Activated naive CD8-positive, alpha-beta T cell (primary cell): ENCODE measurements at regions not wholly inside any gene's neighbourhood (a gene's known extent, or its start where the extent isn't known, plus 50 kb on each side); places are given as distances from the start of the nearest gene placed in this dataset.

ENCODE experiments used
- H3K27ac Mint-ChIP-seq: one replicate; pipeline ENCODE4 v1.8.0; 2021; ENCODE audit warnings: mixed read lengths
- H3K27me3 Mint-ChIP-seq: one replicate; pipeline ENCODE4 v1.8.0; 2021; ENCODE audit warnings: mixed read lengths
- H3K36me3 Mint-ChIP-seq: one replicate; pipeline ENCODE4 v1.8.0; 2021; ENCODE audit warnings: mixed read lengths
- H3K4me1 Mint-ChIP-seq: one replicate; pipeline ENCODE4 v1.8.0; 2021; ENCODE audit warnings: low read depth, mixed read lengths
- H3K4me3 Mint-ChIP-seq: one replicate; pipeline ENCODE4 v1.8.0; 2021; ENCODE audit warnings: mild to moderate bottlenecking, mixed read lengths
- H3K9me3 Mint-ChIP-seq: one replicate; pipeline ENCODE4 v1.8.0; 2021; ENCODE audit warnings: low read depth, mixed read lengths

GRCh38 chr6:170178561-170179477, 112.1 kb downstream of the DLL1 start:
- no peaks in the 10 kb centered on the region for H3K36me3 Mint-ChIP-seq
- no peak overlapping the region for H3K27ac Mint-ChIP-seq
- no peaks in the 10 kb centered on the region for H3K27me3 Mint-ChIP-seq
- H3K9me3 Mint-ChIP-seq: peaks cover 5% of the 10 kb centered on the region
- peaks cover 7% of the 10 kb centered on the region for H3K4me1 Mint-ChIP-seq
- H3K4me3 Mint-ChIP-seq: no peak overlapping the region

GRCh38 chr6:170177772-170178560, 112.9 kb downstream of the DLL1 start:
- peaks cover 7% of the 10 kb centered on the region for H3K4me1 Mint-ChIP-seq
- no peak overlapping the region for H3K27ac Mint-ChIP-seq
- H3K36me3 Mint-ChIP-seq: no peaks in the 10 kb centered on the region
- no peaks in the 10 kb centered on the region for H3K9me3 Mint-ChIP-seq
- no peak overlapping the region for H3K4me3 Mint-ChIP-seq
- H3K27me3 Mint-ChIP-seq: no peaks in the 10 kb centered on the region

DNA sequence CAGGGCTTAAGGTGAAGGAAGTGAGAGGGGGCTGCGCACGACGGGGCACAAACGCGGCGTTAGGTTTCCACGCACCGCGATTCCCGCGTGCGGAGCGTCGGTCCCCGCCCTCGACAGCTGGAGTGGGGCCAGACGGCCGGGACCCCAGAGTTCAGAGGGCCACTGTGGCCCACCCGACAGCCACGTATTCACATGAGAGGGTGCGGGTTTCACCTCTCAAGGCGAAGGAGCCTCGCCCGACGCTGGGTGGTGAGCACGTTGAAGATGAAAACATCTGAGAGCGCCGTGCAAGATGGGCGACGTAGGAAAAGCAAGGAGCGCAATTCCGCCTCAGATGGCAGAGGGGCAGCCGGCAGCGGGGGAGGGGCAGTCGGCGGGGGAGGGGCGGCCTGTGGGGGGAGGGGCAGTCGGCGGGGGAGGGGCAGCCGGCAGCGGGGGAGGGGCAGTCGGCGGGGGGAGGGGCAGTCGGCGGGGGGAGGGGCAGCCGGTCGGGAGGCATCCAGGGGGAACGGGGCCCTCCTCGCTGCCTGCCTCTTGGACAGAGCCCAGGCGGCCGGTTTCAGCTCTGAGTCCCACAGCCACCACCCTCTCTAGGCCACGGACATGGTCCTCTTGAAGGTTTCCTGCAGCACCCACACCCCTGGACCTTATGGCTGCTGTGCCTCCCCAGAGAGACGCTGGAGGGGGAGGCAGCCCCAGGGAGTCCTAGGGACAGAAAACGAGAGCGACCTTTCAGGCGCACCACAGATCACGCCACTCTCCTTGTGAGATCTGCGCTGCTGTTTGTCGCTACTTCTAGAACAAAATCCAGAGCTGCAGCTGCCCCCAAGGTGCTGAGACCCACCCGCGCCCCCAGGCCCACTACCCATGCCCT, 113.7 kb downstream of the DLL1 start:
- Mint-ChIP-seq H3K4me1 (peaks cover 5% of the 10 kb centered on the region), H3K4me3 (peak overlapping the region; percentile 23), H3K27me3 (no peaks in the 10 kb centered on the region), H3K36me3 (no peaks in the 10 kb centered on the region), H3K9me3 (no peaks in the 10 kb centered on the region), H3K27ac (peak overlapping the region; percentile 82)

DNA sequence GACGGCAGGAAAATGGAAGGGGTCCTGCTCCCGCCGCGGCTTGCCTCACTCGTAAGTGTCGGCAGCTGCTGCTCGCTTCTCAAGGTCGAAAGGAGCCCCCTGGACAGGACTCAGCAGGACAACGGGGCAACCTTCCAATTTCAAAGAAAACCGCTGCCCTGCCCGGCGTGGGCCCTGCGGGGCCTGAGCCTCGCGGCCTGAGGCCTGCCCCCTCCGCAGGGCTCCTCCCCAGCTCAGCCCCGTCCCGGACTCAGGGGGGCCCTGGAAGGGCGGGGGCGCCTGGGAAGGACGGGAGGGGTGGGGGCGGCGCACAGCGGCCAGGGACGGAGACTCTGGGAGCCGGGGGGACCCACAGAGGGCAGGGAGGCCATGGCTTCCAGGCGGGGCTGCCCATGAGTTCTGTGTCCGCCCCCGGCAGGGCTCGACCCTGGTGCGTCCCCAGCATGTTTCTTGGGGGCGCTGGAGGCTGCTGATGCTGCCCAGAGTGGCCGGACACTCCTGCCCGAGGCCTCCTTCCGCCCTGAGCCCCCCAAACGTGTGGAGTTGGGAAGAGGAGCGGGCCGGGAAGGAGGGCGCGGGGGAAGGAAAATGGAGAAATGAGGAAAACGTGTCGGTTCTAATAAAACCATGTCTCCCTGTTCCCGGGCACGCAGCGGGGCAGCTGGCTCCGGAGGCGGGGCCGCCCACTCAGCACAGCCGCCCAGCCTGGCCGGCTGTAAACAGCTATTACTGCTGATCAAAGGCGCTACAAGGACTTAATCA, 114.6 kb downstream of the DLL1 start:
- H3K4me1 Mint-ChIP-seq: peaks cover 2% of the 10 kb centered on the region
- H3K27ac Mint-ChIP-seq: no peak overlapping the region
- H3K4me3 Mint-ChIP-seq: no peak overlapping the region
- H3K27me3 Mint-ChIP-seq: no peaks in the 10 kb centered on the region
- H3K9me3 Mint-ChIP-seq: no peaks in the 10 kb centered on the region
- no peaks in the 10 kb centered on the region for H3K36me3 Mint-ChIP-seq

- Mint-ChIP-seq H3K27me3 (no peaks in the 10 kb centered on the region), H3K27ac (no peak overlapping the region), H3K4me1 (peaks cover 2% of the 10 kb centered on the region), H3K36me3 (peaks cover 2% of the 10 kb centered on the region), H3K4me3 (no peak overlapping the region), H3K9me3 (no peaks in the 10 kb centered on the region)
Observed at GRCh38 chr6:170175644-170176135, 115.2 kb downstream of the DLL1 start.

DNA sequence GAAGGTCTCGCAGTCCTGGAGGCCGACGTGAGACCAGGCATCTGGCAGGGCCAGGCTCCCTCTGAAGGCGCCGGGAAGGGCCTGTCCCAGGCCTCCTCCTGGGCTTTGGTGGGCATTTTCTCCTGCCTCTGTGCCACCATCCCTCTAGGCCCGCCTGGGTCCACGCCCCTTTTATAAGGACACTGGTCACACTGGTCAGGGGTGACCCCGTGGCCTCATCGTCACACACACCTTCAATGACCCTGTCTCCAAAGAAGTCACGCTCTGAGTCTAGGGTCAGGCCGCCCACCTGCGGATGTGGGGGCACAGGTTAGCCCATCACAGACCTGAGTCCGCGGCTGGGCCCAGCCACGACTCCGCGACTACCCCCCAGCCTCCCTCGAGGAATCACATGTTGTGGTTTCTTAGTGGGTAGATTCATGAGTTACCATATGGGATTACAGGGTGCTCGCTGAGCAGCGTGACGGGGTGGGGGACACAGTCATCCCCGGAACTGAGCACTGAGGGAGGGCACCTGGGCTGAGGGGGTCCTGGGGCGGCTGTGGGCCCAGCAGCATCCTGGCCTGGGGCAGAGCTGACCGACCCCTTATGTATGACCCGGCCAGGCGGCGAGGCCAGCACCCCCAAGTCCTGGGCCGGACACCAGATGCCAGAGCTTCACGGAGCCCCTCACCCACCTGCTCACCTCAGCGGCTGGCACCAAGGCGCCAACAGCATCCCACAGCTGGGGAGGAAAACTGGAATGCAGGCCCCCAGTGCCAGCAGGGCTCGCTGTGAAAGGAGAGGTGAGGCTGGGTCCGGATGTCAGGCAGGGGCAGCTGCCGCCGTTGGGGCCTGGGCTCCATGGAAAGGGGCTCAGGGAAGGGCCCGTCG, 115.9 kb downstream of the DLL1 start:
- Mint-ChIP-seq H3K9me3 (no peaks in the 10 kb centered on the region), H3K4me3 (no peak overlapping the region), H3K36me3 (peaks cover 2% of the 10 kb centered on the region), H3K27me3 (no peaks in the 10 kb centered on the region), H3K27ac (no peak overlapping the region), H3K4me1 (peaks cover 2% of the 10 kb centered on the region)

DNA sequence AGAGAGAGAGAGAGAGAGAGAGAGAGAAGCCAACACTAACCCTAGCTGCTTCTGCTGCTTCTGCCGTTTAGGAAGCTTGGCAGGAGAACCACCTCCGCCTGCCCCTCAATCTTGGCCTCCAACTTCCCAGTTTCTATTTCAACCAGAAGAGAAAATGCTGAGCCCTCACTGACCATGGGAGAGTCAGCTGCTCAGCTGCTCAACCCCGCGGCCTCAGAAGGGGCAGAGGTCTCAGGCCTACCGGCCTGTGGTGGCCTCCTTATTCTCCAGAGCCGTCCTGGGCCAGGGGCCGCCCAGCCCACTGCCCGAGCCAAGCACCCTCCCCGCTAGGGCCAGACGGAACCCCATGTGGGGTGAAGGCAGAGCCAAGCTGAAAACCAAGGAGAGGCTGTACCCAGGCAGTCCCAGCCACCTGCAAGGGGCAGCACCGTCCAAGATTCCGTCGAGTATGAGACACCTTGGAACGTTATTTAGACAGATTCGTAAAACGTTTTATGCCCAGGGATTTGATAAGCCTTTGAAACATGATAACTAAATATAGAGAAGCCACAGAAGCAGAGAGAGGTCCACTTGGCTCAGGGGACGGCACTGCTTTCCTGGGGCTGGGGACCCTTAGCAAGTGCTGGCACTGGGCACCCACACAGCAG, 116.6 kb downstream of the DLL1 start:
- no peaks in the 10 kb centered on the region for H3K27me3 Mint-ChIP-seq
- peaks cover 2% of the 10 kb centered on the region for H3K4me1 Mint-ChIP-seq
- H3K36me3 Mint-ChIP-seq: peaks cover 2% of the 10 kb centered on the region
- no peaks in the 10 kb centered on the region for H3K9me3 Mint-ChIP-seq
- no peak overlapping the region for H3K27ac Mint-ChIP-seq
- H3K4me3 Mint-ChIP-seq: no peak overlapping the region

- no peaks in the 10 kb centered on the region for H3K9me3 Mint-ChIP-seq
- no peaks in the 10 kb centered on the region for H3K27me3 Mint-ChIP-seq
- H3K27ac Mint-ChIP-seq: no peak overlapping the region
- peaks cover 2% of the 10 kb centered on the region for H3K36me3 Mint-ChIP-seq
- H3K4me3 Mint-ChIP-seq: no peak overlapping the region
- H3K4me1 Mint-ChIP-seq: peaks cover 2% of the 10 kb centered on the region
Observed at GRCh38 chr6:170173335-170173881, 117.5 kb downstream of the DLL1 start.

- Mint-ChIP-seq H3K27me3 (no peaks in the 10 kb centered on the region), H3K27ac (no peak overlapping the region), H3K9me3 (no peaks in the 10 kb centered on the region), H3K4me1 (peaks cover 2% of the 10 kb centered on the region), H3K36me3 (peaks cover 2% of the 10 kb centered on the region), H3K4me3 (no peak overlapping the region)
Observed at GRCh38 chr6:170172825-170173256, 118.0 kb downstream of the DLL1 start.

GRCh38 chr6:170172392-170172791, 118.5 kb downstream of the DLL1 start:
- H3K9me3 Mint-ChIP-seq: no peaks in the 10 kb centered on the region
- peaks cover 2% of the 10 kb centered on the region for H3K4me1 Mint-ChIP-seq
- peaks cover 2% of the 10 kb centered on the region for H3K36me3 Mint-ChIP-seq
- no peaks in the 10 kb centered on the region for H3K27me3 Mint-ChIP-seq
- H3K4me3 Mint-ChIP-seq: no peak overlapping the region
- H3K27ac Mint-ChIP-seq: no peak overlapping the region

DNA sequence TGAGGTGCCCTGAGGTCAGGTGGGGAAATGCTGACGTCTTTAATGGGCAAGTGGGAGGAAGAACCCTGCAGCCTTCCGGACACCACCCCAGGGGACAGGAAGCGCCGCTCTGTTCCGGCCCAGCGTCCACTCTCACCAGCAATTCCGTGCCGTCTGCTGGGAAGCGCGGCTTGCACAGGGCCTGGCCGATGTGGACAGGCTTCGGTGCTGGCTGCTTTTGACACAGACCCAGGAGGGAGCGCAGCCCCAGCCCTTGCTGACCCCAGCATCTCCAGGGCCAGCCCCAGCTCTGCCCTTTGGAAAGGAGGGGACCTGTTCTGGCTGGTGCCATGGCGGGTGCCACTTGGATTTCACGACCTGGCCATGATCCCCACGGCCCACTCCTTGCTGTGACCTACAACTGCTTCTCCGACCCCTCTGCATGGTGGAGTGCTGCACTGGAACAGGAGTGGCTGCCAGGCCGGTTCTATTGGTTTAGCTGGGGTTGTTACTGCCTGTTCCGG, 123.2 kb downstream of the DLL1 start:
- Mint-ChIP-seq H3K4me3 (no peak overlapping the region), H3K27me3 (no peaks in the 10 kb centered on the region), H3K27ac (no peak overlapping the region), H3K9me3 (no peaks in the 10 kb centered on the region), H3K4me1 (peaks cover 2% of the 10 kb centered on the region), H3K36me3 (peaks cover 2% of the 10 kb centered on the region)

DNA sequence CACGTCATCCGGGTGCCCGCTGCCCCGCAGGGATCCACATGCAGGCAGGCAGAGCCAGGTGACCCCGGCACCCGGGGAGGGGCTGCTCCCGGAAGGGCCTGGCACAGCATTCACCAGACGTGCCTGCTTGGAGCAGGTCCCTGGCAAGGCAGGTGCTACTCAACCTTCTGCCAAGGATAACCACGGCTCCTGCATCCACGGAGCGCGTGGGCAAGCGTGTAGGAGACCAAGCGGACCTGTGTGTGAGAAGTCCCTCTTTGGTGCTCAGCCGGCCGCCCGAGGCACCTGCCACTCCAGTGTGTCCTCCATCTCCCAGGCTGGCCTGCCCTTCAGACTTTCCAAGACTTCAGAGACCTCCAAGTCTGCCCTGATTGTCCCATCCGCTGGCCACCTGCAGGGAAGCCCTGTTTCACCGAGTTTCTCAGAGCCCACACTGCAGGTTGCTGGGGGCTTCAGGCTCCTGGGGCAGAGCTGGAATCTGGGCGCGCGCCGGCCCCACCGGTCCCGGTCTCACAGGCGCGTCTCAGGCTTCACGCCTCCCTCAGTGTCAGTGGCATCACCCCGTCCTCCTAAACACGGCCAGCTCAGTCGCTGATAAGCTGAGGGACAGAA, 124.3 kb downstream of the DLL1 start:
- no peak overlapping the region for H3K4me3 Mint-ChIP-seq
- peaks cover 2% of the 10 kb centered on the region for H3K4me1 Mint-ChIP-seq
- no peaks in the 10 kb centered on the region for H3K9me3 Mint-ChIP-seq
- peaks cover 2% of the 10 kb centered on the region for H3K36me3 Mint-ChIP-seq
- H3K27ac Mint-ChIP-seq: no peak overlapping the region
- H3K27me3 Mint-ChIP-seq: no peaks in the 10 kb centered on the region
